H1 (cell line): ENCODE measurements at regions not wholly inside any gene's neighbourhood (a gene's known extent, or its start where the extent isn't known, plus 50 kb on each side); places are given as distances from the start of the nearest gene placed in this dataset.

Source experiments
- CTCF ChIA-PET: fragments of 300-600 bp; sonication (Branson Sonifier 250); formaldehyde crosslinking; loops from one replicate; lab custom pipeline; 2021; ENCODE audit not compliant: partially characterized antibody; lab: Charles Lee
- POLR2A ChIA-PET: fragments of 300-600 bp; sonication (Branson Sonifier 250); formaldehyde crosslinking; loops from one replicate; lab custom pipeline; 2021; ENCODE audit warnings: inconsistent platforms; ENCODE audit not compliant: partially characterized antibody; lab: Charles Lee
- DNase-seq, 2 experiments: peaks; one replicate each; pipeline versions ENCODE4 v3.0.0 to v3.0.0-alpha.2; 2010 to 2022; ENCODE audit warnings: low spot score in 2 of 2, low read depth in 1 of 2, mixed read lengths in 1 of 2
- FAIRE-seq: peaks from 2 replicates; lab custom pipeline; 2011; peaks lifted over from hg19 to GRCh38; lab: Jason Lieb, UNC
- H2AFZ ChIP-seq: 2 replicates; pipeline ENCODE4 v1.8.1; 2012; ENCODE audit warnings: low read length, inconsistent platforms
- H2AK5ac ChIP-seq: 2 replicates; pipeline ENCODE4 v1.6.1; 2013; ENCODE audit warnings: low read depth, low read length
- H2BK120ac ChIP-seq: replicated peaks from 2 replicates; pipeline ENCODE3; 2013; ENCODE audit warnings: low read depth, low read length, inconsistent platforms
- H2BK12ac ChIP-seq: 2 replicates; pipeline ENCODE4 v1.6.1; 2013; ENCODE audit warnings: low read depth, low read length
- H2BK15ac ChIP-seq: 2 replicates; pipeline ENCODE4 v1.6.1; 2013; ENCODE audit warnings: low read length
- H2BK20ac ChIP-seq: 2 replicates; pipeline ENCODE4 v1.6.1; 2013; ENCODE audit warnings: low read length
- H2BK5ac ChIP-seq: 2 replicates; pipeline ENCODE4 v1.6.1; 2013; ENCODE audit warnings: low read depth, low read length
- H3K14ac ChIP-seq: 2 replicates; pipeline ENCODE4 v1.6.1; 2013; ENCODE audit warnings: inconsistent platforms; ENCODE audit not compliant: insufficient read length
- H3K18ac ChIP-seq: 2 replicates; pipeline ENCODE4 v1.6.1; 2013; ENCODE audit warnings: low read length; ENCODE audit errors: extremely low read depth
- H3K23ac ChIP-seq: 2 replicates; pipeline ENCODE4 v1.6.1; 2013; ENCODE audit warnings: inconsistent platforms; ENCODE audit not compliant: insufficient read length
- H3K23me2 ChIP-seq: 2 replicates; pipeline ENCODE4 v1.6.1; 2013; ENCODE audit warnings: low read depth, low read length
- H3K27ac ChIP-seq: 2 replicates; pipeline ENCODE4 v1.6.1; 2011; ENCODE audit warnings: low read depth, low read length, inconsistent platforms
- H3K27me3 ChIP-seq, 4 experiments: replicated peaks in 1 of 4; 1 replicate in 1 of 4; 2 replicates in 3 of 4; pipeline versions ENCODE4 v1.6.1 to v1.8.1; 2011 to 2013; ENCODE audit warnings: low read length in 3 of 4, mild to moderate bottlenecking in 3 of 4, inconsistent platforms in 2 of 4, mixed read lengths in 2 of 4, moderate library complexity in 1 of 4; ENCODE audit not compliant: control insufficient read depth in 3 of 4, insufficient read depth in 3 of 4; ENCODE audit errors: extremely low read depth in 1 of 4
- H3K36me3 ChIP-seq, 4 experiments: 2 replicates each; pipeline versions ENCODE4 v1.6.1 to v1.8.1; 2011 to 2013; ENCODE audit warnings: mild to moderate bottlenecking in 4 of 4, low read length in 3 of 4, moderate library complexity in 2 of 4, control low read depth in 1 of 4, inconsistent platforms in 1 of 4; ENCODE audit not compliant: insufficient read depth in 4 of 4, control insufficient read depth in 2 of 4
- H3K4ac ChIP-seq: replicated peaks from 2 replicates; pipeline ENCODE3; 2013; ENCODE audit warnings: low read length, low read depth, mixed read lengths, inconsistent platforms; ENCODE audit not compliant: insufficient read length
- H3K4me1 ChIP-seq, 4 experiments: replicated peaks in 1 of 4; 1 replicate in 1 of 4; 2 replicates in 3 of 4; pipeline versions ENCODE4 v1.6.1 to v1.8.1; 2011 to 2013; ENCODE audit warnings: low read length in 3 of 4, inconsistent platforms in 2 of 4, mixed read lengths in 1 of 4; ENCODE audit not compliant: insufficient read depth in 4 of 4, control insufficient read depth in 3 of 4
- H3K4me2 ChIP-seq, 2 experiments: 2 replicates each; pipeline versions ENCODE4 v1.6.1 to v1.8.1; 2011 to 2013; ENCODE audit warnings: low read depth in 2 of 2, low read length in 2 of 2, control low read depth in 1 of 2, inconsistent platforms in 1 of 2, mild to moderate bottlenecking in 1 of 2; ENCODE audit not compliant: insufficient read depth in 1 of 2
- H3K4me3 ChIP-seq, 4 experiments: fragments of 200-600, 300-600 bp in 1 of 4; sonication (generic), shearing (Covaris generic), sonication (Bioruptor Twin) in 1 of 4; 2 replicates each; pipeline versions ENCODE4 v1.5.1 to v1.8.1; 2011 to 2016; ENCODE audit warnings: low read length in 4 of 4, low read depth in 3 of 4, control low read depth in 2 of 4, inconsistent platforms in 2 of 4, mild to moderate bottlenecking in 2 of 4, mixed read lengths in 1 of 4, moderate library complexity in 1 of 4; ENCODE audit not compliant: insufficient read depth in 2 of 4; ENCODE audit errors: extremely low read depth in 1 of 4
- H3K56ac ChIP-seq: replicated peaks from 2 replicates; pipeline ENCODE3; 2013; ENCODE audit warnings: low read depth, mild to moderate bottlenecking, mixed read lengths, low read length, inconsistent platforms; ENCODE audit not compliant: insufficient read length
- H3K79me1 ChIP-seq: 2 replicates; pipeline ENCODE4 v1.6.1; 2013; ENCODE audit warnings: low read depth, low read length, control low read depth
- H3K79me2 ChIP-seq, 2 experiments: 2 replicates each; pipeline versions ENCODE4 v1.6.1 to v1.8.1; 2012 to 2013; ENCODE audit warnings: low read length in 2 of 2, mild to moderate bottlenecking in 2 of 2, inconsistent platforms in 1 of 2; ENCODE audit not compliant: insufficient read depth in 2 of 2, control insufficient read depth in 1 of 2
- H3K9ac ChIP-seq, 4 experiments: replicated peaks in 1 of 4; 1 replicate in 1 of 4; 2 replicates in 3 of 4; pipeline versions ENCODE4 v1.6.1 to v1.8.1; 2011 to 2013; ENCODE audit warnings: low read depth in 3 of 4, low read length in 3 of 4, control low read depth in 2 of 4, mild to moderate bottlenecking in 2 of 4, moderate library complexity in 2 of 4, inconsistent platforms in 1 of 4; ENCODE audit errors: extremely low read depth in 1 of 4
- H3K9me3 ChIP-seq, 2 experiments: 2 replicates each; pipeline versions ENCODE4 v1.6.1 to v1.8.1; 2012 to 2013; ENCODE audit warnings: mild to moderate bottlenecking in 2 of 2, moderate library complexity in 2 of 2, control low read depth in 1 of 2, inconsistent platforms in 1 of 2, low read depth in 1 of 2, low read length in 1 of 2, mixed read lengths in 1 of 2; ENCODE audit not compliant: insufficient read depth in 2 of 2
- H4K20me1 ChIP-seq, 2 experiments: replicated peaks in 1 of 2; 2 replicates each; pipeline versions ENCODE3 to v1.8.1; 2011 to 2013; ENCODE audit warnings: inconsistent platforms in 2 of 2, low read length in 2 of 2, mild to moderate bottlenecking in 1 of 2; ENCODE audit not compliant: insufficient read depth in 2 of 2, control insufficient read depth in 1 of 2
- H4K5ac ChIP-seq: 2 replicates; pipeline ENCODE4 v1.6.1; 2013; ENCODE audit warnings: low read length, low read depth, mixed read lengths, inconsistent platforms; ENCODE audit not compliant: insufficient read length
- H4K8ac ChIP-seq: 2 replicates; pipeline ENCODE4 v1.8.0; 2013; ENCODE audit warnings: mild to moderate bottlenecking, moderate library complexity, low read length, inconsistent platforms; ENCODE audit not compliant: insufficient read depth; ENCODE audit errors: extremely low read depth
- H4K91ac ChIP-seq: replicated peaks from 2 replicates; pipeline ENCODE3; 2013; ENCODE audit warnings: low read length, mixed read lengths, inconsistent platforms; ENCODE audit not compliant: insufficient read length
- ASH2L ChIP-seq: fragments of 200-600, 300-600 bp; sonication (generic); IDR thresholded peaks from one replicate; pipeline ENCODE4 v1.7.1; 2017; ENCODE audit warnings: low read length
- CBX5 ChIP-seq: fragments of 300-800, 300-1000 bp; sonication (generic); IDR thresholded peaks from 2 replicates; pipeline ENCODE4 v1.7.1; 2016; ENCODE audit warnings: antibody characterized with exemption, low read length, low read depth
- E2F6 ChIP-seq: IDR thresholded peaks from 2 replicates; pipeline ENCODE4 v1.6.1; 2012; ENCODE audit warnings: inconsistent platforms
- EZH2 ChIP-seq: fragments of 200-600 bp; sonication (generic); IDR thresholded peaks from 2 replicates; pipeline ENCODE4 v1.7.1; 2012; ENCODE audit warnings: low read depth, mild to moderate bottlenecking, moderate library complexity, low read length, inconsistent platforms; ENCODE audit not compliant: severe bottlenecking
- NANOG ChIP-seq: IDR thresholded peaks from 2 replicates; pipeline ENCODE4 v1.6.1; 2011; ENCODE audit warnings: low read length, low read depth, mild to moderate bottlenecking, inconsistent platforms; ENCODE audit not compliant: insufficient read depth, poor library complexity, severe bottlenecking
- POLR2A ChIP-seq, 2 experiments: IDR thresholded peaks; 1 replicate in 1 of 2; 2 replicates in 1 of 2; pipeline ENCODE4 v1.6.1; 2011; ENCODE audit warnings: low read depth in 2 of 2, low read length in 2 of 2, mild to moderate bottlenecking in 2 of 2; ENCODE audit errors: control extremely low read depth in 1 of 2
- POLR2AphosphoS5 ChIP-seq: IDR thresholded peaks from 2 replicates; pipeline ENCODE4 v1.6.1; 2011; ENCODE audit warnings: low read depth, low read length
- SIN3A ChIP-seq, 2 experiments: IDR thresholded peaks in 1 of 2; conservative IDR thresholded peaks in 1 of 2; 2 replicates each; pipeline ENCODE4 v1.6.1; 2011 to 2012; ENCODE audit warnings: low read length in 2 of 2, improper control_type of control experiment in 1 of 2, low read depth in 1 of 2, mild to moderate bottlenecking in 1 of 2
- SP1 ChIP-seq: IDR thresholded peaks from 2 replicates; pipeline ENCODE4 v1.6.1; 2011; ENCODE audit warnings: low read depth, low read length
- SUZ12 ChIP-seq: fragments of 200-600 bp; sonication (generic); IDR thresholded peaks from 2 replicates; pipeline ENCODE4 v1.6.1; 2012; ENCODE audit warnings: mild to moderate bottlenecking, inconsistent platforms, low read length, moderate library complexity, mixed read lengths
- TEAD4 ChIP-seq: IDR thresholded peaks from 2 replicates; pipeline ENCODE4 v1.6.1; 2012; ENCODE audit warnings: low read depth, low read length, inconsistent platforms, mixed read lengths
- WGBS, 2 experiments: shearing (Covaris generic) in 1 of 2; methylation state at CpG; one replicate each; pipeline versions ENCODE4 v1.1.6 to v1.1.7; 2013 to 2015; ENCODE audit warnings: low lambda C conversion rate in 2 of 2, mixed read lengths in 2 of 2, inconsistent platforms in 1 of 2, low coverage in 1 of 2, missing lambda C conversion rate in 1 of 2; ENCODE audit not compliant: insufficient replicate concordance in 2 of 2, insufficient coverage in 1 of 2, insufficient read length in 1 of 2; ENCODE audit errors: extremely low coverage in 1 of 2, missing lambda C conversion rate in 1 of 2; 5-methylcytosine and 5-hydroxymethylcytosine counted together

DNA sequence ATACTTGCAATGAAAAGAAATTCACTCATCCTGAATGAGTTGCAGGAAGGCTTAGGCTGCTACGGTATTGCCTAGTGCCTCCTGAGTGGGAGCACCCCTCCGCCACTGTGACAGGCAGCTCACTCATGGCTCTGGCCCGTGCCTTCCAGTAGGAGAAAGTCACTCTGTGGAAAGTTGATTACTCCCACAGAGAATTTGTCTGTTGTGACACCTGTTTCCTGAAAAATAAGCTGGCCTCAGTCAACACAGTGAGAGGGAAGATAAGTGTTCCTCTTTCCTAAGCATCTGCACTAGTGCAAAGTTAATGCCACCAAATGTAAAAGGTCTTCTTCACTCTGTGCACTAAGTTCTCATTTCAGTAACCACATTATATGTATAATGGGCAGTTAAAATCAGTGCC, 158.8 kb upstream of the INHBA start:
- H3K27me3 ChIP-seq = no peaks in the 10 kb centered on the region
- TF ChIP-seq EZH2 = no peak
- no peak for TF ChIP-seq ASH2L
- no peak for TF ChIP-seq SUZ12
- TF ChIP-seq POLR2AphosphoS5 = no peak
- no peak for TF ChIP-seq SIN3A (conservative IDR thresholded peaks at IDR 0.05 in 1 of 2, IDR thresholded peaks at IDR 0.05 in 1 of 2; ENCODE audit: low read depth in 1 of 2, low read length in 2 of 2)
- no peak for TF ChIP-seq TEAD4
- no peak for TF ChIP-seq CBX5
- no peak for TF ChIP-seq E2F6
- TF ChIP-seq NANOG = no peak
- TF ChIP-seq SP1 = no peak
- TF ChIP-seq POLR2A (IDR thresholded peaks at IDR 0.05; ENCODE audit: control extremely low read depth in 1 of 2, low read depth in 2 of 2, low read length in 2 of 2) = no peak
- H2AFZ ChIP-seq = no peak overlapping the region
- no peak overlapping the region for H2BK15ac ChIP-seq
- no peak overlapping the region for H2BK120ac ChIP-seq
- no peak overlapping the region for H2BK5ac ChIP-seq
- 96% methylated on average over 3 of the region's 3 CpGs; no CpG with 5 or more reads in 1 of the 2 experiments for WGBS, 2 experiments
- no peak overlapping the region for H3K56ac ChIP-seq
- no peak overlapping the region for H3K9ac ChIP-seq
- no peak overlapping the region for H3K4ac ChIP-seq
- no peak overlapping the region; the same call in 1 of the 2 replicates for H2BK20ac ChIP-seq
- no peak overlapping the region for H3K23ac ChIP-seq
- no peaks in the 10 kb centered on the region for H3K79me2 ChIP-seq
- no peak for FAIRE-seq
- no peaks in the 10 kb centered on the region for H4K20me1 ChIP-seq
- H3K79me1 ChIP-seq = no peaks in the 10 kb centered on the region
- DNase-seq = no peak
- no peak overlapping the region for H4K8ac ChIP-seq
- H3K23me2 ChIP-seq = no peaks in the 10 kb centered on the region
- H4K5ac ChIP-seq = no peak overlapping the region
- H4K91ac ChIP-seq = no peak overlapping the region
- no peak overlapping the region for H2AK5ac ChIP-seq
- no peak overlapping the region for H2BK12ac ChIP-seq
- no peak overlapping the region for H3K4me2 ChIP-seq
- ChIA-PET CTCF (interaction anchor here (0.8 kb wide), 1 partner anchor 24 kb away, joined by 3 read pairs; no protein-coding TSS in a partner anchor), POLR2A (no interaction called here)
- H3K9me3 ChIP-seq = no peaks in the 10 kb centered on the region
- no peak overlapping the region for H3K27ac ChIP-seq
- no peaks in the 10 kb centered on the region; a peak in 1 of 8 replicates for H3K36me3 ChIP-seq
- no peak overlapping the region for H3K18ac ChIP-seq
- H3K14ac ChIP-seq = no peak overlapping the region
- H3K4me3 ChIP-seq = no peak overlapping the region
- no peaks in the 10 kb centered on the region; a peak in 1 of 7 replicates for H3K4me1 ChIP-seq
